Suprapubic skin (tissue), 4 donors: ENCODE measurements at regions not wholly inside any gene's neighbourhood (a gene's known extent, or its start where the extent isn't known, plus 50 kb on each side); places are given as distances from the start of the nearest gene placed in this dataset.
A peak's percentile ranks its signal among the peaks of the same experiment; 100 is the strongest.

ENCODE experiments used
- DNase-seq, 2 donors: peaks; one replicate each; pipeline ENCODE4 v3.0.0-alpha.2; 2019; ENCODE audit warnings: low spot score in 2 of 2
- H3K27ac ChIP-seq: fragments of 200-600 bp; sonication (generic); one replicate; pipeline ENCODE4 v1.5.1; 2019
- H3K27me3 ChIP-seq: fragments of 200-600 bp; sonication (generic); one replicate; pipeline ENCODE4 v1.5.1; 2019
- H3K36me3 ChIP-seq: fragments of 200-600 bp; sonication (generic); one replicate; pipeline ENCODE4 v1.5.1; 2019
- H3K4me1 ChIP-seq: fragments of 200-600 bp; sonication (generic); one replicate; pipeline ENCODE4 v1.5.1; 2019
- H3K4me3 ChIP-seq: fragments of 200-600 bp; sonication (generic); one replicate; pipeline ENCODE4 v1.5.1; 2019; ENCODE audit warnings: mild to moderate bottlenecking
- H3K9me3 ChIP-seq: fragments of 200-600 bp; sonication (generic); one replicate; pipeline ENCODE4 v1.5.1; 2019
- CTCF ChIP-seq, 2 donors: fragments of 200-600 bp in 1 of 2; fragments of 450-650 bp in 1 of 2; sonication (generic) in 1 of 2; IDR thresholded peaks; one replicate each; pipeline ENCODE4 v1.5.1; 2016 to 2019; ENCODE audit warnings: antibody characterized with exemption in 2 of 2, mild to moderate bottlenecking in 1 of 2, moderate library complexity in 1 of 2
- EP300 ChIP-seq: sonication (generic); formaldehyde crosslinking; IDR thresholded peaks from one replicate; pipeline ENCODE4 v1.6.1; 2017; ENCODE audit warnings: antibody characterized with exemption
- POLR2A ChIP-seq, 2 donors: fragments of 450-650 bp; IDR thresholded peaks; one replicate each; pipeline ENCODE4 v1.6.1; 2017; ENCODE audit warnings: antibody characterized with exemption in 2 of 2, mild to moderate bottlenecking in 2 of 2, moderate library complexity in 2 of 2
- POLR2AphosphoS5 ChIP-seq, 3 donors: sonication (generic); formaldehyde crosslinking; IDR thresholded peaks; one replicate each; pipeline ENCODE4 v1.6.1; 2017; ENCODE audit warnings: antibody characterized with exemption in 3 of 3
- WGBS: methylation state at CpG from one replicate; pipeline ENCODE4 v1.1.5; 2018; 5-methylcytosine and 5-hydroxymethylcytosine counted together

GRCh38 chr15:93566762-93567161, 477.8 kb upstream of the RGMA start:
- Histone ChIP-seq H3K36me3 (no peaks in the 10 kb centered on the region), H3K27ac (no peak overlapping the region), H3K4me3 (no peak overlapping the region), H3K9me3 (no peaks in the 10 kb centered on the region), H3K27me3 (no peaks in the 10 kb centered on the region), H3K4me1 (peaks cover 12% of the 10 kb centered on the region)
- no peak for DNase-seq
- WGBS = 24% methylated on average over 3 of the region's 3 CpGs
- TF ChIP-seq POLR2A (IDR thresholded peaks at IDR 0.05) (no peak), CTCF (IDR thresholded peaks at IDR 0.05) (no peak), EP300 (no peak), POLR2AphosphoS5 (IDR thresholded peaks at IDR 0.05) (no peak)

- H3K36me3 ChIP-seq = no peaks in the 10 kb centered on the region
- H3K4me3 ChIP-seq = no peak overlapping the region
- no peak overlapping the region for H3K27ac ChIP-seq
- H3K27me3 ChIP-seq = no peaks in the 10 kb centered on the region
- H3K4me1 ChIP-seq = peaks cover 12% of the 10 kb centered on the region
- WGBS = 58% methylated on average over 4 of the region's 4 CpGs
- no peaks in the 10 kb centered on the region for H3K9me3 ChIP-seq
- TF ChIP-seq POLR2AphosphoS5 (IDR thresholded peaks at IDR 0.05) (no peak), CTCF (IDR thresholded peaks at IDR 0.05) (no peak), EP300 (no peak), POLR2A (IDR thresholded peaks at IDR 0.05) (no peak)
- DNase-seq = no peak
Observed at GRCh38 chr15:93565201-93565600, 476.2 kb upstream of the RGMA start.

GRCh38 chr15:93563218-93563617, 474.2 kb upstream of the RGMA start:
- DNase-seq = no peak
- Histone ChIP-seq H3K4me1 (peaks cover 12% of the 10 kb centered on the region), H3K36me3 (no peaks in the 10 kb centered on the region), H3K4me3 (no peak overlapping the region), H3K27me3 (no peaks in the 10 kb centered on the region), H3K9me3 (no peaks in the 10 kb centered on the region), H3K27ac (no peak overlapping the region)
- WGBS = 79% methylated on average over 8 of the region's 8 CpGs
- no peak for TF ChIP-seq EP300
- no peak for TF ChIP-seq POLR2A (IDR thresholded peaks at IDR 0.05)
- TF ChIP-seq POLR2AphosphoS5 (IDR thresholded peaks at IDR 0.05) = no peak
- no peak for TF ChIP-seq CTCF (IDR thresholded peaks at IDR 0.05)

GRCh38 chr15:93562395-93563123, 473.5 kb upstream of the RGMA start:
- 76% methylated on average over 8 of the region's 8 CpGs for WGBS
- peaks cover 12% of the 10 kb centered on the region for H3K4me1 ChIP-seq
- no peak overlapping the region for H3K4me3 ChIP-seq
- TF ChIP-seq POLR2AphosphoS5 (IDR thresholded peaks at IDR 0.05) (peak in 2 of 3 donors; percentile 13 to 65), EP300 (no peak), CTCF (IDR thresholded peaks at IDR 0.05) (no peak)
- no peaks in the 10 kb centered on the region for H3K9me3 ChIP-seq
- DNase-seq = no peak
- no peak overlapping the region for H3K27ac ChIP-seq
- no peaks in the 10 kb centered on the region for H3K36me3 ChIP-seq
- no peaks in the 10 kb centered on the region for H3K27me3 ChIP-seq

GRCh38 chr15:93557696-93558095, 468.7 kb upstream of the RGMA start:
- no peaks in the 10 kb centered on the region for H3K27me3 ChIP-seq
- no peak overlapping the region for H3K4me3 ChIP-seq
- no peak overlapping the region for H3K27ac ChIP-seq
- TF ChIP-seq EP300 = no peak
- no peak for TF ChIP-seq CTCF (IDR thresholded peaks at IDR 0.05)
- TF ChIP-seq POLR2AphosphoS5 (IDR thresholded peaks at IDR 0.05) = no peak
- TF ChIP-seq POLR2A (IDR thresholded peaks at IDR 0.05) = no peak
- H3K4me1 ChIP-seq = no peaks in the 10 kb centered on the region
- no peak for DNase-seq
- WGBS = 100% methylated on average over 1 of the region's 1 CpG
- no peaks in the 10 kb centered on the region for H3K36me3 ChIP-seq
- H3K9me3 ChIP-seq = no peaks in the 10 kb centered on the region
